GM12878 (cell line): ENCODE measurements at regions not wholly inside any gene's neighbourhood (a gene's known extent, or its start where the extent isn't known, plus 50 kb on each side); places are given as distances from the start of the nearest gene placed in this dataset.

Experiments used
- BRCA1 ChIP-seq: IDR thresholded peaks from 2 replicates; pipeline ENCODE4 v1.6.1; 2011; ENCODE audit warnings: low read depth, low read length, improper control_type of control experiment
- KDM1A ChIP-seq: fragments of 200-600 bp; sonication (generic); IDR thresholded peaks from 2 replicates; pipeline ENCODE4 v1.6.1; 2016; ENCODE audit warnings: borderline replicate concordance
- POLR2AphosphoS5 ChIP-seq: IDR thresholded peaks from 2 replicates; pipeline ENCODE4 v1.6.1; 2011; ENCODE audit warnings: mild to moderate bottlenecking, low read length, inconsistent platforms

GRCh38 chr1:181396171-181396670 is 87.1 kb upstream of the CACNA1E start:
- TF ChIP-seq POLR2AphosphoS5 (no peak), BRCA1 (no peak), KDM1A (no peak)
